Natural killer cell (primary cell): ENCODE measurements at regions not wholly inside any gene's neighbourhood (a gene's known extent, or its start where the extent isn't known, plus 50 kb on each side); places are given as distances from the start of the nearest gene placed in this dataset.

Source experiments
- ATAC-seq, 3 donors: fragments of 150-1000 bp in 2 of 3; fragments of 200-7000 bp in 1 of 3; cut with Tn5 transposase; 1 replicate in 1 of 3; 2 replicates in 2 of 3; pipeline ENCODE4 v1.10.0; 2021; ENCODE audit warnings: mild to moderate bottlenecking in 2 of 3, moderate library complexity in 2 of 3
- DNase-seq, 2 donors: peaks; one replicate each; pipeline versions ENCODE4 v3.0.0 to v3.0.0-alpha.2; 2013 to 2021; ENCODE audit warnings: mixed read lengths in 1 of 2
- H3K27ac ChIP-seq: one replicate; pipeline ENCODE4 v1.5.1; 2013; ENCODE audit warnings: mild to moderate bottlenecking, low read length
- H3K27me3 ChIP-seq: one replicate; pipeline ENCODE4 v1.6.1; 2013; ENCODE audit warnings: low read length; ENCODE audit not compliant: control insufficient read depth, insufficient read depth
- H3K36me3 ChIP-seq: one replicate; pipeline ENCODE4 v1.6.1; 2013; ENCODE audit warnings: low read length; ENCODE audit not compliant: control insufficient read depth, insufficient read depth
- H3K4me1 ChIP-seq: one replicate; pipeline ENCODE4 v1.6.1; 2013; ENCODE audit warnings: low read length; ENCODE audit not compliant: control insufficient read depth, insufficient read depth
- H3K4me3 ChIP-seq: one replicate; pipeline ENCODE4 v1.5.1; 2013; ENCODE audit warnings: low read length
- H3K9me3 ChIP-seq: one replicate; pipeline ENCODE4 v1.6.1; 2013; ENCODE audit warnings: low read length; ENCODE audit not compliant: control insufficient read depth, insufficient read depth
- H3K27ac Mint-ChIP-seq, 2 donors: one replicate each; pipeline ENCODE4 v1.8.0; 2022; ENCODE audit warnings: mild to moderate bottlenecking in 2 of 2, mixed read lengths in 2 of 2, moderate library complexity in 1 of 2
- H3K27me3 Mint-ChIP-seq, 2 donors: one replicate each; pipeline ENCODE4 v1.8.0; 2022; ENCODE audit warnings: low read depth in 2 of 2, mixed read lengths in 2 of 2
- H3K36me3 Mint-ChIP-seq: one replicate; pipeline ENCODE4 v1.8.0; 2022; ENCODE audit warnings: mixed read lengths
- H3K4me1 Mint-ChIP-seq, 2 donors: one replicate each; pipeline ENCODE4 v1.8.0; 2022; ENCODE audit warnings: mixed read lengths in 2 of 2
- H3K4me3 Mint-ChIP-seq: one replicate; pipeline ENCODE4 v1.8.0; 2022; ENCODE audit warnings: mild to moderate bottlenecking, moderate library complexity, mixed read lengths
- H3K9me3 Mint-ChIP-seq, 2 donors: one replicate each; pipeline ENCODE4 v1.8.0; 2022; ENCODE audit warnings: mixed read lengths in 2 of 2
- CTCF ChIP-seq: fragments of 200-600 bp; IDR thresholded peaks from one replicate; pipeline ENCODE4 v1.8.0; 2022; ENCODE audit warnings: antibody characterized with exemption
- WGBS: methylation state at CpG from one replicate; pipeline ENCODE4 v1.1.7; 2013; ENCODE audit warnings: missing lambda C conversion rate; ENCODE audit not compliant: insufficient coverage; 5-methylcytosine and 5-hydroxymethylcytosine counted together
- intact Hi-C: fragments of 100-400 bp; cut with micrococcal nuclease; formaldehyde crosslinking; loops from one replicate; pipeline ENCODE4 v1.14.2; 2022

GRCh38 chr5:175118700-175119309, 325.2 kb downstream of the DRD1 start:
- Mint-ChIP-seq H3K36me3 (no peaks in the 10 kb centered on the region), H3K4me3 (no peak overlapping the region), H3K9me3 (no peaks in the 10 kb centered on the region), H3K27me3 (peaks cover 0 to 15% of the 10 kb centered on the region in 2 donors), H3K27ac (no peak overlapping the region), H3K4me1 (no peaks in the 10 kb centered on the region)
- Histone ChIP-seq H3K36me3 (no peaks in the 10 kb centered on the region), H3K9me3 (no peaks in the 10 kb centered on the region), H3K27me3 (no peaks in the 10 kb centered on the region), H3K27ac (no peak overlapping the region), H3K4me3 (no peak overlapping the region), H3K4me1 (no peaks in the 10 kb centered on the region)
- WGBS = 65% methylated on average over 3 of the region's 3 CpGs
- TF ChIP-seq CTCF = no peak
- intact Hi-C loops = no loop called here
- no peak for DNase-seq
- ATAC-seq = no peak

- Mint-ChIP-seq H3K36me3 (no peaks in the 10 kb centered on the region), H3K4me3 (no peak overlapping the region), H3K4me1 (no peaks in the 10 kb centered on the region), H3K27me3 (peaks cover 0 to 15% of the 10 kb centered on the region in 2 donors), H3K27ac (no peak overlapping the region), H3K9me3 (no peaks in the 10 kb centered on the region)
- H3K27me3 ChIP-seq = no peaks in the 10 kb centered on the region
- WGBS = 76% methylated on average over 3 of the region's 3 CpGs
- ATAC-seq (no peak), DNase-seq (no peak)
- no peak overlapping the region for H3K4me3 ChIP-seq
- no peak for TF ChIP-seq CTCF
- intact Hi-C loops = no loop called here
- H3K9me3 ChIP-seq = no peaks in the 10 kb centered on the region
- no peak overlapping the region for H3K27ac ChIP-seq
- no peaks in the 10 kb centered on the region for H3K36me3 ChIP-seq
- H3K4me1 ChIP-seq = no peaks in the 10 kb centered on the region
Observed at GRCh38 chr5:175116466-175117048, 327.4 kb downstream of the DRD1 start.

- no peak for DNase-seq
- Histone ChIP-seq H3K4me3 (no peak overlapping the region), H3K4me1 (no peaks in the 10 kb centered on the region), H3K27me3 (no peaks in the 10 kb centered on the region), H3K27ac (no peak overlapping the region), H3K9me3 (no peaks in the 10 kb centered on the region), H3K36me3 (no peaks in the 10 kb centered on the region)
- TF ChIP-seq CTCF = no peak
- Mint-ChIP-seq H3K27ac (no peak overlapping the region), H3K4me3 (no peak overlapping the region), H3K36me3 (no peaks in the 10 kb centered on the region), H3K9me3 (no peaks in the 10 kb centered on the region), H3K4me1 (no peaks in the 10 kb centered on the region), H3K27me3 (peaks cover 0 to 15% of the 10 kb centered on the region in 2 donors)
- intact Hi-C loops = no loop called here
- WGBS = 84% methylated on average over 9 of the region's 9 CpGs
- no peak for ATAC-seq
Observed at GRCh38 chr5:175115831-175116230, 328.2 kb downstream of the DRD1 start.

GRCh38 chr5:175113947-175114346, 330.0 kb downstream of the DRD1 start:
- Histone ChIP-seq H3K4me1 (no peaks in the 10 kb centered on the region), H3K4me3 (no peak overlapping the region), H3K36me3 (no peaks in the 10 kb centered on the region), H3K27ac (no peak overlapping the region), H3K27me3 (no peaks in the 10 kb centered on the region), H3K9me3 (no peaks in the 10 kb centered on the region)
- intact Hi-C loops = no loop called here
- Mint-ChIP-seq H3K27ac (no peak overlapping the region), H3K4me1 (no peaks in the 10 kb centered on the region), H3K36me3 (no peaks in the 10 kb centered on the region), H3K9me3 (no peaks in the 10 kb centered on the region), H3K4me3 (no peak overlapping the region), H3K27me3 (peaks cover 0 to 15% of the 10 kb centered on the region in 2 donors)
- no peak for TF ChIP-seq CTCF
- DNase-seq (no peak), ATAC-seq (no peak)
- 90% methylated on average over 1 of the region's 2 CpGs for WGBS
